ENCODE measurements at regions not wholly inside any gene's neighbourhood (a gene's known extent, or its start where the extent isn't known, plus 50 kb on each side); places are given as distances from the start of the nearest gene placed in this dataset.

DNA sequence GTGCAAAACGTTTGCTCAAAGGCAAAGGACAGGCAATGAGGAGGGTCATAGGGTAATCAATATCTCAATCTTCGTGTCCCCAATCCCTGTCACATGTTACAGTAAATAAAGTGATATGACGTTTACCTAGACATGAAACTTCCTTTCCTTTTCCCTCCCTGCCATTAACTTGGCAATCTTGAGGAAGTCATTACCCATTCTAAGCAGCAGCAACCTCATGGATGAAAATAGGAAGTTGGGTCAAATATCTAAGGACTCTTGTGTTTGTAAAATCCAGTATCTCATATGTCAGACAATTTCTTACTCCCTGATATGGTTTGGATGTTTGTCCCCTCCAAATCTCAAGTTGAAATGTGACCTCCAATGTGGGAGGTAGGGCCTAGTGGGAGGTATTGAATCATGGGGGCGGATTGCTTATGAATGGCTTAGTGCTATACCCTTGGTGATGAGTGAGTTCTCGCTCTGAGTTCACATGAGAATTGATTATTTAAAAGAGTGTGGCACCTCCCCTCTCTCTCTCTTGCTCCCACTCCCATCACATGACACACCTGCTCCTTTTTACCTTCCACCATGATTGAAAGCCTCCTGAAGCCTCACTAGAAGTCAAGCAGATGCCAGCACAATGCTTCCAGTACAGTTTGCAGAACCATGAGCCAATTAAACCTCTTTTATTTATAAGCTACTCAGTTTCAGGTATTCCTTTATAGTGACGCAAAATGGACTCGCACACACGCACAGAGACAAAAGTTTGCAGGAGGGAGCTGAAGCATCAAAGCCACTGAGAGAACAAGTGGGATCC lies 545.9 kb upstream of the JARID2 start:
- Histone ChIP-seq H3K27me3 (ENCODE audit: insufficient read depth, poor library complexity, severe bottlenecking) (no peaks in the 10 kb centered on the region), H3K27ac (replicated peaks) (no peak overlapping the region), H3K4me3 (replicated peaks; ENCODE audit: insufficient read depth, low read length) (no peak overlapping the region)
- TF ChIP-seq, protein P1, sequence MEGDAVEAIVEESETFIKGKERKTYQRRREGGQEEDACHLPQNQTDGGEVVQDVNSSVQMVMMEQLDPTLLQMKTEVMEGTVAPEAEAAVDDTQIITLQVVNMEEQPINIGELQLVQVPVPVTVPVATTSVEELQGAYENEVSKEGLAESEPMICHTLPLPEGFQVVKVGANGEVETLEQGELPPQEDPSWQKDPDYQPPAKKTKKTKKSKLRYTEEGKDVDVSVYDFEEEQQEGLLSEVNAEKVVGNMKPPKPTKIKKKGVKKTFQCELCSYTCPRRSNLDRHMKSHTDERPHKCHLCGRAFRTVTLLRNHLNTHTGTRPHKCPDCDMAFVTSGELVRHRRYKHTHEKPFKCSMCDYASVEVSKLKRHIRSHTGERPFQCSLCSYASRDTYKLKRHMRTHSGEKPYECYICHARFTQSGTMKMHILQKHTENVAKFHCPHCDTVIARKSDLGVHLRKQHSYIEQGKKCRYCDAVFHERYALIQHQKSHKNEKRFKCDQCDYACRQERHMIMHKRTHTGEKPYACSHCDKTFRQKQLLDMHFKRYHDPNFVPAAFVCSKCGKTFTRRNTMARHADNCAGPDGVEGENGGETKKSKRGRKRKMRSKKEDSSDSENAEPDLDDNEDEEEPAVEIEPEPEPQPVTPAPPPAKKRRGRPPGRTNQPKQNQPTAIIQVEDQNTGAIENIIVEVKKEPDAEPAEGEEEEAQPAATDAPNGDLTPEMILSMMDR (IDR thresholded peaks at IDR 0.05; ENCODE audit: insufficient read depth, low read length), result no peak
- TF ChIP-seq POLR2AphosphoS5 (IDR thresholded peaks at IDR 0.05; ENCODE audit: low read depth), result no peak
- TF ChIP-seq, protein P2, sequence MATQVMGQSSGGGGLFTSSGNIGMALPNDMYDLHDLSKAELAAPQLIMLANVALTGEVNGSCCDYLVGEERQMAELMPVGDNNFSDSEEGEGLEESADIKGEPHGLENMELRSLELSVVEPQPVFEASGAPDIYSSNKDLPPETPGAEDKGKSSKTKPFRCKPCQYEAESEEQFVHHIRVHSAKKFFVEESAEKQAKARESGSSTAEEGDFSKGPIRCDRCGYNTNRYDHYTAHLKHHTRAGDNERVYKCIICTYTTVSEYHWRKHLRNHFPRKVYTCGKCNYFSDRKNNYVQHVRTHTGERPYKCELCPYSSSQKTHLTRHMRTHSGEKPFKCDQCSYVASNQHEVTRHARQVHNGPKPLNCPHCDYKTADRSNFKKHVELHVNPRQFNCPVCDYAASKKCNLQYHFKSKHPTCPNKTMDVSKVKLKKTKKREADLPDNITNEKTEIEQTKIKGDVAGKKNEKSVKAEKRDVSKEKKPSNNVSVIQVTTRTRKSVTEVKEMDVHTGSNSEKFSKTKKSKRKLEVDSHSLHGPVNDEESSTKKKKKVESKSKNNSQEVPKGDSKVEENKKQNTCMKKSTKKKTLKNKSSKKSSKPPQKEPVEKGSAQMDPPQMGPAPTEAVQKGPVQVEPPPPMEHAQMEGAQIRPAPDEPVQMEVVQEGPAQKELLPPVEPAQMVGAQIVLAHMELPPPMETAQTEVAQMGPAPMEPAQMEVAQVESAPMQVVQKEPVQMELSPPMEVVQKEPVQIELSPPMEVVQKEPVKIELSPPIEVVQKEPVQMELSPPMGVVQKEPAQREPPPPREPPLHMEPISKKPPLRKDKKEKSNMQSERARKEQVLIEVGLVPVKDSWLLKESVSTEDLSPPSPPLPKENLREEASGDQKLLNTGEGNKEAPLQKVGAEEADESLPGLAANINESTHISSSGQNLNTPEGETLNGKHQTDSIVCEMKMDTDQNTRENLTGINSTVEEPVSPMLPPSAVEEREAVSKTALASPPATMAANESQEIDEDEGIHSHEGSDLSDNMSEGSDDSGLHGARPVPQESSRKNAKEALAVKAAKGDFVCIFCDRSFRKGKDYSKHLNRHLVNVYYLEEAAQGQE (IDR thresholded peaks at IDR 0.05; ENCODE audit: insufficient replicate concordance, low read depth), result no peak
- peak; percentile 57; the same call in 1 of the 2 replicates for TF ChIP-seq SPI1 (IDR thresholded peaks at IDR 0.05; ENCODE audit: borderline replicate concordance, low read depth)
- no peak for DNase-seq (ENCODE audit: low read depth in 1 of 2, low spot score in 1 of 2)

DNA sequence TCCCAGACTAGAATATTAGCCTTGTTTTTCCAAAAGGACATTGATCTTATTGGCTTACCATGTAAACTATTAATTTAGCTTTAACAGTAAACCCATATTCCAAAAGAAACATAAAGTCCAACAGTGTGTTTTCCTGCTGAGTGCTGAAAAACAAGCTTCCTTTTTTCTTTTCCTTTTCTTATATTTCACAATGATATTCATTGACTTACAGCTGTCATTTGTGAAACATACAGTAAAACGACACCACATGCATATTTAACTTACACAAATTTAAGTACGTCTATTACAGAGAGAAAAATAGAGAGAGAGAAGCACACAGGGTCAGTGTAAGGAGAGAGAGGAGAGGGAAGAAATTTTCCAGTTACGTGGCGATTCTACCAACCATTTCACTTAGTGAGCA lies 543.9 kb upstream of the JARID2 start:
- Histone ChIP-seq H3K27me3 (ENCODE audit: insufficient read depth, poor library complexity, severe bottlenecking) (no peaks in the 10 kb centered on the region), H3K27ac (replicated peaks) (no peak overlapping the region), H3K4me3 (replicated peaks; ENCODE audit: insufficient read depth, low read length) (no peak overlapping the region)
- peak in 1 of 2 experiments; percentile 52 for DNase-seq (ENCODE audit: low read depth in 1 of 2, low spot score in 1 of 2)
- no peak for TF ChIP-seq SPI1 (IDR thresholded peaks at IDR 0.05; ENCODE audit: borderline replicate concordance, low read depth)
- TF ChIP-seq, protein P1 (IDR thresholded peaks at IDR 0.05; ENCODE audit: insufficient read depth, low read length), result no peak
- no peak for TF ChIP-seq GABPA (IDR thresholded peaks at IDR 0.05; ENCODE audit: low read depth)

DNA sequence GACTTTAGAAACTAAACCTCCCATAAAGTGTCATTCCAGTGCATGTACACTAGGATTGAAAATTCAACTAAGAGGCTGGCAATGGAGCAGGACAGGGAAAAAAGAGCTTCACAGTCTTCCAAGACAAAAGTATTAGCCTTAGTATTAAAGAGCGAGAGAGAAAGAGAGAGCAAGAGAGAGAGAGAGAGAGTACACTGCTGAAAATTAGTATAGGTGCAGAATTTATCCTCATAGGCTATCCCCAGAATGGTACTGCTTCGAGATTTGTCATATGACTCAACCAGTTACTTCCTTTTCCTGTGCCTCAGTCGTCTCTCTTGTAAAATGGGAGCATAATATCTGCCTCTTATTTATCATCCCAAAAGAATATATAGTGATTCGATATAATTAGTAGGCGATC lies 543.2 kb upstream of the JARID2 start:
- no peak for DNase-seq (ENCODE audit: low read depth in 1 of 2, low spot score in 1 of 2)
- Histone ChIP-seq H3K4me3 (replicated peaks; ENCODE audit: insufficient read depth, low read length) (no peak overlapping the region), H3K27ac (replicated peaks) (no peak overlapping the region), H3K27me3 (ENCODE audit: insufficient read depth, poor library complexity, severe bottlenecking) (no peaks in the 10 kb centered on the region)
- TF ChIP-seq SPI1 (IDR thresholded peaks at IDR 0.05; ENCODE audit: borderline replicate concordance, low read depth) (no peak), GABPA (IDR thresholded peaks at IDR 0.05; ENCODE audit: low read depth) (no peak), POLR2AphosphoS5 (IDR thresholded peaks at IDR 0.05; ENCODE audit: low read depth) (no peak)
- TF ChIP-seq, protein P2 (IDR thresholded peaks at IDR 0.05; ENCODE audit: insufficient replicate concordance, low read depth), result no peak
- TF ChIP-seq, protein P1 (IDR thresholded peaks at IDR 0.05; ENCODE audit: insufficient read depth, low read length), result no peak

Data from HL-60 (cell line).